Lung microvascular endothelial cell (primary cell): ENCODE measurements at regions not wholly inside any gene's neighbourhood (a gene's known extent, or its start where the extent isn't known, plus 50 kb on each side); places are given as distances from the start of the nearest gene placed in this dataset.

Source experiments
- DNase-seq, 2 donors: peaks; one replicate each; pipeline versions ENCODE4 v3.0.0 to v3.0.0-alpha.2; 2010; ENCODE audit warnings: low read depth in 2 of 2

GRCh38 chr9:107210775-107211174, 72.3 kb upstream of the RAD23B start:
- no peak for DNase-seq

- no peak for DNase-seq
These were observed 71.7 kb upstream of the RAD23B start for GRCh38 chr9:107211284-107211923.

DNA sequence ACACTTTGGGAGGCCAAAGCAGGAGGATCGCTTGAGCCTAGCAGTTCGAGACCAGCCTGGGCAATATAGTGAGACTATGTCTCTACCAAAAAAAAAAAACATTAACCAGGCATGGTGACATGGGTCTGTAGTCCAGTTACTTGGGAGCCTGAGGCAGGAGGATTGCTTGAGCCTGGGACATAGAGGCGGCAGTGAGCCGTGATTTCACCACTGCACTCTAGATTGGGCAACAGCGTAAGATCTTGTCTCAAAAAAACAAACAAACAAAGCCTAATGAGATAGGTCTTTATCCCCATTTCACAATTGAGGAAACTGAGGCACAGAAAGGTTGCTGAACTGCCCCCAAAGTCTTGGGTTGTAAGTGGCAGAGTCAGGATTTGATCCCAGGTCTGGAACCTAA, 70.5 kb upstream of the RAD23B start:
- DNase-seq: no peak

- DNase-seq: peak in 1 of 2 donors; percentile 1
These were observed 70.0 kb upstream of the RAD23B start for GRCh38 chr9:107213080-107213479.

DNA sequence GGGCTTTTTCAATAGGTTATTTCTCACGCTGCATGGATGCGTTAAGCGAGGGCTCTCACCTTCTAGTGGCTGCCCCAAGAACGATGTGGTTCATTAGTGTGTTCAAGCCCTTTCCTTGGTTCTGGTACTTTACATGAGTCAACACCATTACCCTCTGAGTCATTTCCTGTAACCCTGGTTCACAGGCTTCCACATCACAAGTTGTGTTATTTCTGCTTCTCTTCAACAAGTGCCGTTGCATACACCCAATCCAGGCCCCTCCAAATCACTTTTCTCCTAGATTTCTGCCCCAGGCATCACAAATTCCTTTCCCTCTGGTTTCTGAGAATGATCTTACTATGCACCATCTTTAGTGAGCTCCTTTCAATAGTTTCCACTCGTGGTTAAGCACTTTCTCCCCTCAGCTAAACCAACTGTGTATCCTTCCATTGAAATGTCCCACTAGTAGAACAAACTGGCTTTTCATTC, 69.5 kb upstream of the RAD23B start:
- DNase-seq: peak; percentile 31 to 77

- no peak for DNase-seq
These were observed 68.7 kb upstream of the RAD23B start for GRCh38 chr9:107214381-107214780.

DNA sequence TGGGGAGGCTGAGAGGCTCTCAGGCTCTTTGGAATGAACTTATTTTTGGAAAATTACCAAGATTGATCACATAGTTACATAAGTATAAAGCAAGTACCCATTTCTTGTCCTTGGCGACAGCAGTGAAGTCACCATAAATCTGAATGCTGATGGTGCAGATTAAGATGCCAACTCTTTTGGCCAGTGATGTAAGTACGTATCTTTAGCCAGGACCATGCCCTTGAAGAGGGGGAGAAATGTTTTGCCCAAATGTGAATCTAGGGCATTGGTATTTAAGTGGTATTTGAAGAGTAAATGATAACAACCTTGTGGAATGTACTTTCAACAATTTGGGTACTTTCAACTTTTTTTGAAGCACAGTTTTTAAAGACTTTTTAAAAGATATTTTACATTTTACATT, 68.2 kb upstream of the RAD23B start:
- no peak for DNase-seq

- no peak for DNase-seq
These were observed 67.7 kb upstream of the RAD23B start for GRCh38 chr9:107215381-107215780.

- no peak for DNase-seq
These were observed 66.8 kb upstream of the RAD23B start for GRCh38 chr9:107216329-107216728.

- no peak for DNase-seq
These were observed 64.1 kb upstream of the RAD23B start for GRCh38 chr9:107218829-107219485.

DNA sequence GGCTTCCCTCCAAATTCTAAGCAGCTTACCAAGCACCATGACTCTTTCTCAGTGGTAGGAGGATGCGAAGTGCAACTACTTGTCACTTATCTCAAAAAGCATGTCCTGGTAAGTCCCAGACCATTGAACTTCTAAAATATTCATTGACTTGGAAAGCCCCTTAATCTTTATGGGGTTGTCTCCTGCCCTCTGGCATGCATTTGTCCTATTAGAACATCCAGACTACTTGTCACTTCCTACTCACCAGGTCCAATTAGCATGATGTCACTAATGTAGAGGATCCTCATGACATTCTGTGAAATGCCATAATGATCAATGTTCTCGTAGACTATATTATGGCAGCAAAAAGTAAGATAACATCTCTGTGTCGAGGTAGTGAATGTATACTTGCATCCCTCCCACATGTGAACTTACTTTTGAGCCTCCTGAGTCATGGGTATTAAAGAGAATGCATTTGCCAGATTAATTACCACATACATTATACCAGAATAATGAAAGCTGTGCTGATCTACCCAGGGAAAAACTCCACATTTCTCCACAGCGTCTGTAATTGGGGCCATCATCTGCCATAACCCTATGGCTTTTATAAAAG, 63.5 kb upstream of the RAD23B start:
- DNase-seq: no peak

DNA sequence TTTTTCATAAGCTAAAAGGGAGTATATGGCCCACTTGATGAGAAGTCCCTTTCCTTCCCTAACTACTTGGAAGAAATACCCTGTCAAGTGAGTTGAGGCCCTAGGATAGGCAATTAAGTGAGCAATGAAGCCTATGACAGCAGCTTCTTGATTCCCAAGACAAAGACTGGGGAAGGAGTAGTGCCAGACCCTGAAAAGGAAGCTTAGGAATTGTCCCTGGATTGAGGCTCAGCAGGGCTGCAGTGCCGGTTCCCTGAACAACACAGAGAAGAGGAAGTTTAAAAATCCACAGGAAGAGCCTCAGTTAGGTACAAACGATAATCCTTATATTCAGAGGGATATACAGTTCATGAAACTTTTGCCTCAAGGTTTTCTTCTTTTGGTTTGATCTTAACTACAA, 61.8 kb upstream of the RAD23B start:
- DNase-seq: no peak

- peak in 1 of 2 donors; percentile 27 for DNase-seq
These were observed 61.0 kb upstream of the RAD23B start for GRCh38 chr9:107222020-107222522.

GRCh38 chr9:107223381-107223780, 59.7 kb upstream of the RAD23B start:
- DNase-seq: no peak

- DNase-seq: no peak
These were observed 58.8 kb upstream of the RAD23B start for GRCh38 chr9:107224252-107224651.

- no peak for DNase-seq
These were observed 56.7 kb upstream of the RAD23B start for GRCh38 chr9:107226421-107226820.

GRCh38 chr9:107227774-107228173, 55.3 kb upstream of the RAD23B start:
- no peak for DNase-seq

DNA sequence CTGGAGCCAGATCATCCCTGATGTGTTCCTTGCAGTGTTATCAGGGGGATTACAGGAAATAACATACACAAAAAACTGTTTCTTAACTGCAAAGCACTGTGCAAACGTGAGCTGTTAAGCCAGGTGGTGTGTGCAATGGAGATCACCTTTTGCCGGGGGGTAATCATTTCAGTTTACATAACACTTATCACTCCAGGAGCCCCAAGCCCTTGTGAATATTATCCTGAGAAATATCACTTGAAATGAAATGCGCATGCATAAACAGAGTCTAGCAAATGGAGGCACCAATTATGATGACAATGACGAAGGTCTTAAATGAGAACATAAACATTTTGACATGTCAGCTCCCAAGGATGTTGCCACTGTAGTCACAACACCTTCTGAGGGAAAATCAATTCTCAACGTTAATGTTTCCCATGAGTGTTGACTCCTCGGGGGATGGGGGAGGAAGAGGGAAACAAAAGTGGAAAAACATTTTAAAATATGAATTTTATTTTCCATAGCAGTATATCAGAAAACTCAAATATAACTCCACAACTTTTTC, 54.5 kb upstream of the RAD23B start:
- no peak for DNase-seq

- no peak for DNase-seq
These were observed 53.8 kb upstream of the RAD23B start for GRCh38 chr9:107229241-107229741.
